ENCODE measurements at regions not wholly inside any gene's neighbourhood (a gene's known extent, or its start where the extent isn't known, plus 50 kb on each side); places are given as distances from the start of the nearest gene placed in this dataset.
"Not testable (repeated sequence)": the region's sequence is repeated elsewhere in the genome, so short reads cannot be mapped to it uniquely, and the experiment has no call there.

DNA sequence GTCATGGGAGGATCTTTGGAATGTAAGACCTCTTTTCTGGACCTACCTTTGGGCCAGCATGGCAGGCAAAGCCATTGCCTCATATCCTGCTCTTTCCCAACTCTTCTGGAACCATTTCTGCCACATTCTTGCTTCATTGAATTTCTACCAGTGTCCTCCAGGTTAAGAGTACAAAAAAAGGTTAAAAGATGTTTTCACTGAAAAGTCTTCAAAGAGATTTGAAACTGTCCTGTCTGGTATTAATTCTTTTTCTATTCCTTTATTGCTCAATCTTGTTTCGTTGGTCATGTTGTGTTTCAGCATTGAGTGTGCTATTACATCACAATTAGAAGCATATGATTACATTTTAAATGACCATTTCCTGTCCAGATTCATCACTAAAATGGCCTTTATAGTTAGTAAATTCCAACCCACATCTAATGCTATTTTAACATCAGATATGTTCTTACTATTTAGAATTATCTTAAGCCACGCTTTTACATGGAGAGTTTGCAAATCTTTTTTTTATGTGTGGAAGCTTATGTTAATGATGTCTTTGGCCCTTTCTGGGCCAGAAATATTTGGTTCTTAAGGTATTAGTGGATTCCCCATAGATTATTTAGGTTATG, 450.9 kb downstream of the GJA1 start:
- DNase-seq: no peak

DNA sequence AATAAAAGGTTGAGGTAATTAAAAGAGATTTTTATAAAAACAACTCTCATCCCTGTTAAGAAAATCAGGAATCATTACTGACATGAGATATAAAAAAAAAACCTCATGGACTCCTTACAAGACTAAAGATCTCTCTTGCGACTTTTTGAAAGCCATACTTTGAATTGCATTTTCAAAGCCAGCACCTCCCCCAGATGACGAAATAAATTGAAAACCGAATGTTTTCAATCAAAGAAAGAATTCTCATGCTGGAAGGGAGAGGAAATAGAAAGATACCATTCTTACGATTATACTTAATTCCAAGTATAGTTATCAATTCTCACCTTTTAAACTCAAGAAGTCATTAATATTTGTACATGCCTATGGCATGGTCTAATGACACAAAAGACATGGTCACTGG, 452.3 kb downstream of the GJA1 start:
- DNase-seq: no peak

GRCh38 chr6:121890307-121890910, 455.0 kb downstream of the GJA1 start:
- no peak for DNase-seq

DNA sequence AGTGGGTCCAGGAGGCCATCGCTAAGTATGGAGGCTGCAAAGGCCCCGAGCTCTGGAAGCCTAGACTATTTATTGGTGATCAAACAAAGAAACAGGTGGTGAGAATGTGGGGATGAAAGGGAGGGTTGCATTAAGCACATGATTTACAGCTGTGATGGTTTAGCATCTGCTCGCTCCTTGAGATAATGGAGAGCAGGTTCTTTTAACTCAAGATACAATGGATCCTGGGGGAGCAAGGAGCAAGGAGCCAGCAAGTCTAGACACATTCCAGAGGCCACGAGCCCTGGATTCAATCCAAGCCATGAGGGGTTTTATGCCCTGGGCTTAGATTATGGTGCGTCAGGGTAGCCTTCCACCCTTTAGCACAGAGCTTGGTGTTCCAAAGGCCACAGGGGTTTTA, 460.3 kb downstream of the GJA1 start:
- DNase-seq: not testable (repeated sequence)

DNA sequence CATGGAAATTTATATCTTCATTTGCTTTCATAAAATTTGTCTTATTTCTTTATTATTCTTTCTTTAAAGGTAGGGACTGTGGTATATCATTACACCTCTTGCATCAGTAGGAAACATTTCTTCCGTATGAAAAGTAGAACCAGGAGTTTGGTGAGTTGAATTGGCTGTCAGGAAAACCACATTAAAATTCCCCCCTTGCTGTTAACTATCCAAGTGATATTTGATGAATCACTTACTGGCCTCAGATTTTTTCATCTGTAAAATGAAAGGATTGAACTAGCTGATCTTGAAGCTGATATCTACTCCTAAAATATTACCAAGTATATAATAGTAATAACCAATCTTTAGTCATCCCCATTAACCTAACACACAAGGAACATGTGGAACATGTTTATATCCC, 460.9 kb downstream of the GJA1 start:
- no peak for DNase-seq

DNA sequence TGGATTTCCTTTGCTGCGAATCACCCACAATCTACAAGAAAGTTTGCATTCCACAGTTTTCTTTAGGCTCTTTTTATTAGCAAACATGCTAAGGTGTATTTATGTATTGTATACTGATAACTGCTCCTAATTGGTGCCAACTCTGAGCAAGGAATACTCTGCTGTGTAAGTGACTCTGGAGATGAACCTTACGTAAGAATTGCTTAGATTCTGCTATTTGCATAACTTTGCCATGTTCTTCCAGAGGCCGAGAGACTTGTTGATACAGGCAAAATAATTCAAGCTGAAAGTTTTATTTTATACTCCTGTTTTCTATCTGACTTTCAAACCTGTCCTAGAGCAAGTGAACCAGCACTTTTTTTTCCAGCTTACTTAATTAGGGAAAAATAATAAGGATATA, 461.3 kb downstream of the GJA1 start:
- DNase-seq: no peak

DNA sequence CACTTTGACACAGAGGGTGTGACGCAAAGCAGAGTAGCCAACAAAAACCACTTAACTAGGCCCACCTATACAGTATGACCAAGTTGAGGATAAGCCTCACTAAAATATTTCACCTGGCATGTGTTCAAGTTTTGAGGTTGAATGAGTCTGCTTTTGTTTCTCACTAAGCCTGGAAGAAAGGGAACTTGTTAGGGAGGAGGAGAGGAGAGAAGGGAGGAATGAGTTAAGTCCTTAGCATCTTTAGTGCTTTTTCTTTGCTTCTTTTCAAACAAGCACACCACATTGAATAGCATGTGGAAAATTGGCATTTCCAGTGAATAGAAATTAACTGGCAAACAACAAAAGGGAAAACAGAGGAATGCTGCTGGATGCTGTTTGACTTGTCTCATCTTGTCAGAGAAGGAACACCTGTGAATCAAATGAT, 461.9 kb downstream of the GJA1 start:
- no peak for DNase-seq

- no peak for DNase-seq
These were observed 466.0 kb downstream of the GJA1 start for GRCh38 chr6:121901432-121901831.

GRCh38 chr6:121904559-121904958, 469.1 kb downstream of the GJA1 start:
- DNase-seq: no peak

DNA sequence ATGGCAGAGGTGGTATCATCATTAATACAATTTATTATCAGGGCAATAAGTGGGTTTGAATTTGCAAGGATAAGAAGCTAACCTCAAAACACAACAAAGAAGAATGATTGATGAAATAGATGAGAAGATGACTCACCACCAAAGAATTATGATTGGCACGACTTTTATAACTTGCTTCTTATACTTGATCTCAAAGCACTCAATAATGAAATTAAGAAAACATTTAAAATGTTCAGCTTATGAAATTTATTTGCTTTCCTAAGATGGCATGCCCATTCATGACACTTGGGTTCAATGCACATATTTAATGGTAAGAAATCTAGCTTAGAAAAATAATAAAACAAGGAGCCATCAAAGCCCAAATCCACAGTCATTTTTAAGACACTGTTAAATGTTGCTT, 477.5 kb downstream of the GJA1 start:
- no peak for DNase-seq

- no peak for DNase-seq
These were observed 481.9 kb downstream of the GJA1 start for GRCh38 chr6:121917263-121917829.

DNA sequence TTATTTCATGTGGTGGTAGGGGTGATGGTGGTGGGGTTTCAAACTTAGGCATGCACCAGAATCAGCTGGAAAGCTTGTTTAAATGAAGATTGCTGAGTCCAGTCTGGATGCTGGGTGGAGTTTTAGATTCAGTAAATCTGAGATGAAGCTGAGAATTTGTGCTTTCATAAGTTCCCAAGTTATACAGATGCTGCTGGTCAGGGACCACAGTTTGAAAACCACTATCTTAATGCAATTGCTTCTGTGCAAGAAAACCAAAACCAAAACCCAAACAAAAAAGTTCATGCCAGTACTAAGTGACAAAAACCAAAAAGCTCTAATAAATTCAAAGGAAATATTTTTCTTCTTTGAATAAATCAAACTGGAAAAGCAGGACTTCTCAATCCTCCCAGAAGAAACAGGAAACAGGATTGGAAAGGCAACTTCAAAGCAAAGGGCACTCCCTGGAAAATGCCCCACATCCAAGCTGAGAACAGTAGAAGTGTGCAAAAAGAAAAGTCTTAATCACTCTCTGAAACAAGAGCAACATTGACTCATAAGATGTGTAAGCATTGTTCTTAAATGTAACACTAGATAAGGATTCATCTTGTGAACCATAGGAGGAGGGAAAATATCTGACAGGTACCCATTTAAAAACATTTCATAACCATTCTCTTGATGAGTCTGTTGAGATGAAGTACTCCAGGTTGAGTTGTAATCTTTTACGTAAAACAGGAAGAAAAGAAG, 481.5 kb upstream of the HSF2 start:
- no peak for DNase-seq

- DNase-seq: no peak
These were observed 478.8 kb upstream of the HSF2 start for GRCh38 chr6:121920616-121921015.

DNA sequence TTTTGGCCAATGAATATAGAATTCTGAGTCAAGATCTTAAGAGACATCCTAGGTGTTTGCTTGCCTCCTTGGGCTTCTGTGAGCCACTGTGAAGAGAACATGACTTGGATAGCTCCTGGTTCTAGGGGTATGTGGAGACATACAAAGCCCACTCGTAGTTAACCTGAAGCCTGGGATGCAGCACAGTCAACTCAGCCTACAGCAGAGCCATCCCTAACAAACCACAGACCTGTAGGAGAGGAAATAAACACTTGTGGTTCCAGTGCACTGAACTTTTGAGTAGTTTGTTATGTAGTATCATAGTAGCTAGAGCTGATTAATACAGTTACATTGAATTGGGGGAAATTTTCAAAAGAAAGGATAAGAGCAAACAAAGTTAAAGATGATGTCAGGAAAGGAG, 474.4 kb upstream of the HSF2 start:
- no peak for DNase-seq

DNA sequence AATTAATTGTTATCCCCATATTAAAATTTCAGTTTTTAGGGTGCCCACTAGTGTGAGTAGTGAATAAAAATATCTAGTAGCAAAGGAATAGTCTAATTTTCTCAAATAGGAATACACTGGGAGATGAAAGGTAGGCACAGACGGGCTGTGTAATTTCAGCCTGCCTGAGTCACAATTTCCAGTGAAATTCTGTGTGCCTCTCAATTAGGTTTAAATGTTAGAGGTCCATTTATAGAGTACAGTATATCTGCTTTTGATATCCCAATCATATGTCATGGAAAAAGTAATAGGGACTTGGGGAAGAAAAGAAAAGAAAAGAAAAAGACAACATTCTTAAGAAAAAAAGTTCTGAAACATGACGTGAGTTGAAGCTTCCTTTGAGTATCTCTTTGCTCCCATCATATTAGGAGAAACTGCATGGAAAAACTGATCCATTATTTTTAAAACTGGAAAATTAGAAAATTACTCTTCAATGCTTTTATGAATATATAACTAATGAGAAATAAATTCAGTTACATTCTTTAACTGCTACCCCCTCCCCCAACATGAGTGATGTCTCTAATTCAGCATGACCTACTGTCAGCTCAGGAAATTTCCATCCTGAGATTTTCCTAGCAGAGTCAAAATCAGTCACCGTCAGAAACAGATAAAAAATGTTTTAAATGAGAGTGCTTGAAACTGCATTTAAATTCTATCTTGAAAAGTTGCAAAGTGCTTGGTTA, 473.8 kb upstream of the HSF2 start:
- no peak for DNase-seq

GRCh38 chr6:121929301-121929700, 470.2 kb upstream of the HSF2 start:
- no peak for DNase-seq

DNA sequence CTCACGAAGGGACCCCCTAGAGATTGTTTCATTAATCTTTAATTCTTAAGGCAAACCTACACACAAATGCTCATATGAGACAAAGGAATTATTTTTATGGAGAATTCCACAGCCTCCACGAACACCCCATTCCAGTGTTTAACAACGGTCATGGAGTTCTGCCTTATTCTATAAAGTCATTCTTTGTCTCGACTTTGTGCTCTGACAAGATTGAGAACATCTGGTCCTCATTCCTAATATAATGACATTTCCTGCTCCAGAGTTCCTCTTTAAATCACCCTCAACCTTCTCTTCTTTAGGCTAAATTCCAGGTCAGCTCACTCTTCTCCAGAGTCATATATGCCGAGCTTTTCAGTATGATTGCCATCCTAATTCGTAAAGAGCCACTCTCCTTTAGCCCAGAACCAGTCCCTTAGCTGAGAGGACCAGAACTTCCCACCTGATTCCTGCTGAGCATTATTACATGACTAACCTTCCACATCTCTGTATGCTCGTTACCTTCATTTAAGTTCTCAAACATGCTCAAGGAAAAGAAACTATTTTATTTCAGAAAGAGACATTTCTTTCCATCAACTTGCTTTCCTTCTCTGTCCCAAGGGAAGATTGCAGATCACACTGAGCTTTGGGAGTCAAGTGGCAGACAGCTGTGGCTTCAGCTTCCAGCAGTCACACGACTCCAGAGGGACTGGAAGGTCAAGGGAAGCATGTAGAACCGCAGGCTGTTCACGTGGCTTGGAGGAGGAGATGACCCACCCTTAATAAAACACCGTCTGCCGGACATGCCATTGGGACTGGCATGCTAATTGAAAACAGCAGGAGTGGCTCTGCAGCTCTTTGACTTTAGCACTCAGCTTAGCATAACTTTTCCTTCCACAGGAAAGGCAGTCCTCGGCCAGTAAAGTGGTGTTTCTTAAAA, 467.1 kb upstream of the HSF2 start:
- DNase-seq: no peak

DNA sequence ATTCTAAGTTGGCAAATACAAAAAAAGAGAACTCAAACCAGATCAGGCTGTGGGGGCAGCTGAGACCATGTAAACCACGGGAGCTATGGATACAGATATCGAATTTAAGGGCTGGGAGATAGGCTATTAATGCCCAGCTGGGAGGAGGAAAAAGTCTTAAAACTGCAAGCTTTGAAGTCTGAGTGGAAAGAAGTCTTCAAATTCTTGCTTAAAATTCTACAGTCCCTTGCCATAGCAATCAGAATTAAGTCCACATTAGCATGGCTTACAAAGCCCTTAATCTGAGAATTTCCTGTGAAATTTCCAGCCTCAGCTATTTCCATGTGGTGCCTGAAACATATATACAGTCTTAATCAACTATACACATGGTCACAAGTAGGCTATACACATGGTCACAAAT, 465.0 kb upstream of the HSF2 start:
- no peak for DNase-seq

DNA sequence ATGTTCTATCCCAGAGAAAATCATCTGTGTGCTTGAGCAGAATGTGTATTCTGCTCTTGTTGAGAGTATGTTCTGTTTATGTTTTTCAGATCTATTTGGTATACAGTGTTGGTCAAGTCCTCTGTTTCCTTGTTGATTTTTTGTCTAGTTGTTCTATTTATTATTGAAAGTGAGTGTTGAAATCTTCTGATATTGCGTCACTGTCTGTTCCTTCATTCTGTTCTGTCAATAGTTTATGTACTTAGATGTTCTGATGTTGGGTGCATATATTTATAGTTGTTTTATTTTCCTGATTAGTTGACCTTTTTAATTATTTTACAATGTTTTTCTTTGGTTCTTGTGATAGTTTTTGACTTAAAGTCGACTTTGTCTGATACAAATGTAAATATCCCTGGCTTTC, 458.7 kb upstream of the HSF2 start:
- no peak for DNase-seq

DNA sequence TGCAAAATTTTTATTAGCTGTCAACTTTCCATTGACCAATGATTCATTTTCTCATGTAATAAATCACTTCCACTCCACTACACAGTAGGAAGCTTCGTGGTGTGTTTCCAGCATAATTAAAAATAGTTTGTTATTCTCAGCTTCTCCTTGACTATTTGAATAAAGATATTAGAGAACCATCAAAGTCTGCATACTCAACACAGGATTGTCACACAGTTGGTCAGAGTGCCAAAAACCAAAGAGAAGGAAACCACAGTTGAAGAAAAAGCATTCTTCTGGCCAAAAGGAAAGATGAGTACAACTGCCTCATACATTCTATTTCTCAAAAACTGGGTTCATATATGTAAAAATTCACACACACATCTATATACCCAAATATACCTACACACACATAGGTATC, 455.1 kb upstream of the HSF2 start:
- no peak for DNase-seq

GRCh38 chr6:121951123-121951522, 448.3 kb upstream of the HSF2 start:
- no peak for DNase-seq

DNA sequence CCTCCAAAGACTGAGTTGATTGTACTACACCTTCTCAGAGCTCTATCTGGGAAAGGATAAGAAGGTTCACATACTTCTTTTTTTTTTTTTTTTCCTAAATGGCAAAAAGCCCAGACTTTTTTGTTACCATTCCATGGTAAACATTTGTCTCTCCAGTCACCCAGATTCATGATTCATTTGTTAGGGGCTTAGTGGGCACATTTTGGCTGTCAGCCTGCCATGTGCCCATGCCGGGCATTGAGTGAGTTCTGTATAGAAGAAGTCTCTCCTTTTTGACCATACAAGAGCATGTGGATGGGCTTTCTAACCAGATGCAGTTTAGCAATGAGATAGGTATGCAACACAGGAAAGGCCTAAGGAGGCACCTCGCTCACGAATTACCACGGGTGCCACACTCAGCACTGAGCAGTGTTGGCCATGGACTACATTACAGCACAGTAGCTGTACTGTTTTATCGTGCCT, 447.5 kb upstream of the HSF2 start:
- no peak for DNase-seq

Data from activated CD4-positive, alpha-beta T cell treated with anti-CD3 and anti-CD28 coated beads, Interleukin-2, amount 50 U/mL, for 16 hours (primary cell).